Activated CD8-positive, alpha-beta T cell treated with anti-CD3 and anti-CD28 coated beads for 36 hours (primary cell): ENCODE measurements at regions not wholly inside any gene's neighbourhood (a gene's known extent, or its start where the extent isn't known, plus 50 kb on each side); places are given as distances from the start of the nearest gene placed in this dataset.

ENCODE experiments used
- ATAC-seq: fragments of 200-7000 bp; cut with Tn5 transposase; one replicate; pipeline ENCODE4 v1.10.0; 2021; ENCODE audit warnings: mild to moderate bottlenecking, moderate library complexity
- CTCF ChIA-PET: fragments of 350-600 bp; sonication (Branson Sonifier 250); formaldehyde crosslinking; loops from one replicate; lab custom pipeline; 2021; ENCODE audit warnings: antibody characterized with exemption; lab: Charles Lee
- POLR2A ChIA-PET: fragments of 350-600 bp; sonication (Branson Sonifier 250); formaldehyde crosslinking; loops from one replicate; lab custom pipeline; 2021; ENCODE audit warnings: antibody characterized with exemption; lab: Charles Lee
- DNase-seq: peaks from one replicate; pipeline ENCODE4 v3.0.0-alpha.2; 2020
- H3K27ac Mint-ChIP-seq: one replicate; pipeline ENCODE4 v1.8.0; 2021; ENCODE audit warnings: mild to moderate bottlenecking, mixed read lengths
- H3K27me3 Mint-ChIP-seq: one replicate; pipeline ENCODE4 v1.8.0; 2021; ENCODE audit warnings: mixed read lengths
- H3K36me3 Mint-ChIP-seq: one replicate; pipeline ENCODE4 v1.8.0; 2021; ENCODE audit warnings: low read depth, mixed read lengths
- H3K4me1 Mint-ChIP-seq: one replicate; pipeline ENCODE4 v1.8.0; 2021; ENCODE audit warnings: low read depth, mixed read lengths
- H3K4me3 Mint-ChIP-seq: one replicate; pipeline ENCODE4 v1.8.0; 2021; ENCODE audit warnings: mild to moderate bottlenecking, moderate library complexity, mixed read lengths
- H3K9me3 Mint-ChIP-seq: one replicate; pipeline ENCODE4 v1.8.0; 2021; ENCODE audit warnings: mixed read lengths
- intact Hi-C: fragments of 100-400 bp; cut with micrococcal nuclease; formaldehyde crosslinking; loops from one replicate; pipeline ENCODE4 v1.10.0; 2022
- TF ChIP-seq, protein P1 (sequence below): fragments of 200-600 bp; IDR thresholded peaks from one replicate; pipeline ENCODE4 v1.8.0; 2022; ENCODE audit warnings: antibody characterized with exemption, mild to moderate bottlenecking

DNA sequence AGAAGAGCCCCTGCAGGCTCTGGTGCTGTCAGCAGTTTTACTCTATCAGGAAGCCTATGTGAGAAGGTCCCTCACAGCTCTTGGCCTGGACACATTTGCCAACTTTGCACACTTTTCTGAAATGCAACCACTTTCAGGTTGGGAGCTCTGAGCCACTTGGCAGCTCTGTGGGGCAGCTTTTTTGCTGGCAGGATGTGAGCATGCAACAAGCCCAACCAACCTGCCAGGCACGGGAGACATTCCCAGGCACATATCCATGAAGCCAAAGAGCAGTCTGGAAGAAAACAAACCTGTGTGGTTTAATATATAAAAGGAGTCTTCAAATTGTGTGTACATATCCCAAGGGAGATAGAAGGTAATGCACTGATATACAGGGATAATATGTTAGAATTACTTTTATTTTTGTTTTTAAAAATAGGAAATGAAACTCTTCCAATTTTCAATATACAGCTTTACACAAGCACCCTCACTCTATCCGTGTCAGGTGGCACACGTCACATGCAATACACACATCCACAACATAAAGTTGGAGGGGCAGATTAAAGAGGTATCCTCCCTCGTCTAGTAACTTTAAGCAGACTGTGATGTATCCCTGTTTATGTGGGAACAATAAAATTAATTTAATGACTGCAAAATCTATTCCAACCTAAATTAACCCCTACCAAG lies 57.4 kb upstream of the COX10 start:
- CTCF ChIA-PET = no interaction called here
- Mint-ChIP-seq H3K27me3 (no peaks in the 10 kb centered on the region), H3K4me1 (no peaks in the 10 kb centered on the region), H3K9me3 (no peaks in the 10 kb centered on the region), H3K27ac (no peak overlapping the region), H3K36me3 (no peaks in the 10 kb centered on the region), H3K4me3 (no peak overlapping the region)
- intact Hi-C loops = no loop called here
- no peak for DNase-seq
- no peak for ATAC-seq
- POLR2A ChIA-PET = no interaction called here
- TF ChIP-seq, protein P1, sequence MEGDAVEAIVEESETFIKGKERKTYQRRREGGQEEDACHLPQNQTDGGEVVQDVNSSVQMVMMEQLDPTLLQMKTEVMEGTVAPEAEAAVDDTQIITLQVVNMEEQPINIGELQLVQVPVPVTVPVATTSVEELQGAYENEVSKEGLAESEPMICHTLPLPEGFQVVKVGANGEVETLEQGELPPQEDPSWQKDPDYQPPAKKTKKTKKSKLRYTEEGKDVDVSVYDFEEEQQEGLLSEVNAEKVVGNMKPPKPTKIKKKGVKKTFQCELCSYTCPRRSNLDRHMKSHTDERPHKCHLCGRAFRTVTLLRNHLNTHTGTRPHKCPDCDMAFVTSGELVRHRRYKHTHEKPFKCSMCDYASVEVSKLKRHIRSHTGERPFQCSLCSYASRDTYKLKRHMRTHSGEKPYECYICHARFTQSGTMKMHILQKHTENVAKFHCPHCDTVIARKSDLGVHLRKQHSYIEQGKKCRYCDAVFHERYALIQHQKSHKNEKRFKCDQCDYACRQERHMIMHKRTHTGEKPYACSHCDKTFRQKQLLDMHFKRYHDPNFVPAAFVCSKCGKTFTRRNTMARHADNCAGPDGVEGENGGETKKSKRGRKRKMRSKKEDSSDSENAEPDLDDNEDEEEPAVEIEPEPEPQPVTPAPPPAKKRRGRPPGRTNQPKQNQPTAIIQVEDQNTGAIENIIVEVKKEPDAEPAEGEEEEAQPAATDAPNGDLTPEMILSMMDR = no peak

DNA sequence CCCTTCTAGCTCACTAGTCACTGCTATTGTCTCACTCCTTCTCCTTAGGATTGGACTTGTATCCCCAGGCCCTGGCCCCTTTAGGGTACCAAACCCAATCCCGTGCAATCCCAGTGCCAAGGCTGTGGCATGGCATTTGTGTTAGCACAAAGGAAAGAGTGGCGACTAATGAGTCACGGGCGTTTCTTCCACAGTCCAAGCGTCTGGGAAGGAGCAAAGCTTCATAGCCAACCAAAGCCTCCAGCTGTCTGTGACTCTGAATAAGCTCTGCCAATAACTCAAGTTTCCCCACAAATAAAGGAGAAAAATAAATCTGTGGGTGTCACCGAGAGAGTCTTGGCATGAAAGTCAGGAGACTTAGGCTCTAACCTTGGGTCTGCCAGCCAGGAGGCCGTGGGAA lies 54.6 kb upstream of the COX10 start:
- Mint-ChIP-seq H3K27ac (no peak overlapping the region), H3K4me3 (no peak overlapping the region), H3K27me3 (no peaks in the 10 kb centered on the region), H3K4me1 (peaks cover 9% of the 10 kb centered on the region), H3K36me3 (no peaks in the 10 kb centered on the region), H3K9me3 (no peaks in the 10 kb centered on the region)
- ChIA-PET CTCF (no interaction called here), POLR2A (no interaction called here)
- TF ChIP-seq, protein P1 = no peak
- DNase-seq = no peak
- intact Hi-C loops = no loop called here
- ATAC-seq = no peak

DNA sequence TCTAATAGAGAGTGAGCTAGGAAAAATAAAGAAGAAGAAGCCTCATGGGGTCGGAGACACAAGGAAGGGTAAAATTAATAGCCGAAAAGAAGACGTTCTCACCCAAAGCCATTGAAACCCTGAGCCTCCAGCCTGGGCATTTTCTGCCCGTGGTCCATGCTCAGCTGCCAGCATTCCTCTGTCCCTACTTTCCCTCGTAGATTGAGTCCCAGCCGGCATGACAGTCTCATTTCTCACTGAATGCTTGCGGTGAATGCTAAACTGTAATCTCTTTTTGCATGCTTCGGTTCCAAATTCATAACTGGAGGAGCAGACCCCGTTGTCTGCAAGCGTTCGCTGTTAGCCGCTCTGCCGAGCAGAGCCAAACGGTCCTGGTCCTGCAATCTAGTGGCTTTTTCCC lies 54.0 kb upstream of the COX10 start:
- peaks cover under 1% of the 10 kb centered on the region for H3K9me3 Mint-ChIP-seq
- ChIA-PET CTCF (no interaction called here), POLR2A (no interaction called here)
- ATAC-seq = no peak
- H3K27me3 Mint-ChIP-seq = no peaks in the 10 kb centered on the region
- no peaks in the 10 kb centered on the region for H3K36me3 Mint-ChIP-seq
- peaks cover 11% of the 10 kb centered on the region for H3K4me1 Mint-ChIP-seq
- TF ChIP-seq, protein P1 = no peak
- H3K4me3 Mint-ChIP-seq = no peak overlapping the region
- intact Hi-C loops = no loop called here
- H3K27ac Mint-ChIP-seq = no peak overlapping the region
- DNase-seq = no peak

DNA sequence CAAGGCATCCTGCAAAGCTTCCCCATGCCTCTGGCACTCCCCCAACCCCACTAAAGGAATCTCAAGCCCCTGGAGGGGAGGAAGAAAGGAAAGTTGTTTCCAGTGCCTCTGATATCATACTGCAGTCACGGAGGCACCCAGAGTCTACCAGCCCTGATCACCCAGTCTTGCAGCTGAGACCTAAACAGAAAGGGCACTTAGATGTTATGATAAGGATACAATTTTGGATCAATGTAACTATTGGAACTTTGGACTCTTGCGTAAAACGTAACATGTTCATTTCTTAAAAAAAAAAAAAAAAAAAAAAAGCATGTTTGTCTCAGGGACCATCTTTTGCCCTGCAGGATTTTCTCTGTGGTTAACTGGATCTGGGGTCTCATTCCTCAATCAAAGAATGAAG lies 52.4 kb upstream of the COX10 start:
- TF ChIP-seq, protein P1 = no peak
- no peaks in the 10 kb centered on the region for H3K36me3 Mint-ChIP-seq
- intact Hi-C loops = no loop called here
- peaks cover 3% of the 10 kb centered on the region for H3K9me3 Mint-ChIP-seq
- ChIA-PET CTCF (no interaction called here), POLR2A (no interaction called here)
- no peak overlapping the region for H3K4me3 Mint-ChIP-seq
- DNase-seq (no peak), ATAC-seq (no peak)
- H3K4me1 Mint-ChIP-seq = peaks cover 14% of the 10 kb centered on the region
- no peaks in the 10 kb centered on the region for H3K27me3 Mint-ChIP-seq
- H3K27ac Mint-ChIP-seq = no peak overlapping the region

DNA sequence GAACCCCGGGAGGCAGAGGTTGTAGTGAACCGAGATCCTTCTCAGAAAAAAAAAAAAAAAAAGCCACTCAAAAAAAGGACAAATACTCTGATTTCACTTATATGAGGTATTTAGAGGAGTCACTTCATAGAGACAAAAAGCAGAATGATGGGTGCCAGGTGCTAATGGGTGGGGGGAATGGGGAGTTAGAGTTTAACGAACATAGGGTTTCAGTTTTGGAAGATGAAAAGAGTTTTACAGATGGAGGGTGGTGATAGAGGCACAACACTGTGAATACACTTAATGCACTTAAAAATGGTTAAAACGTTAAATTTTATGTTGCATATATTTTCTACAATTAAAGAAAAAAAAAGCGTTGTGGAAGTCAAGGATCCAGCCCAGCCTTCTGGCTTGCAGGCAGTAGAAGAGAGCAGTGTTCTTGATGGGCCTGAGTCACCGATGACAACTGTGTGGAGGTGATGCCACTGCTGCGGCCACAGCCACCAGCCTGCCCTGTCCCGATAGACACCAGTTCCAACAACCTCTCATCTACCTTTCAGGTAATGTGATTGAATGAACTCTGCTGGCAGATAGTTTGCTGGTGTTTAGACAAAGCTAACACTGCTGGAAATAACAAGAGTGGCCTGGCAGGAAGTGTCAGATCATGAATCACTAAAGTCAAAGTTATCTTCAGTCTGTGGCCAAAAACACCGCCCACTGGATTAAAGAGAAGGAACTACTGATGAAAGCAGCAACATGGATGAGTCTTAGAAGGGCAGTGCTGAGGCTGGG lies 49.9 kb upstream of the COX10 start:
- H3K27me3 Mint-ChIP-seq = no peaks in the 10 kb centered on the region
- no peak overlapping the region for H3K4me3 Mint-ChIP-seq
- ChIA-PET POLR2A (no interaction called here), CTCF (no interaction called here)
- intact Hi-C loops = no loop called here
- DNase-seq = peak; percentile 40
- no peak overlapping the region for H3K27ac Mint-ChIP-seq
- H3K4me1 Mint-ChIP-seq = peaks cover 14% of the 10 kb centered on the region
- peaks cover 3% of the 10 kb centered on the region for H3K9me3 Mint-ChIP-seq
- ATAC-seq = peak; percentile 67
- TF ChIP-seq, protein P1 = no peak
- no peaks in the 10 kb centered on the region for H3K36me3 Mint-ChIP-seq
